ENCODE measurements at regions not wholly inside any gene's neighbourhood (a gene's known extent, or its start where the extent isn't known, plus 50 kb on each side); places are given as distances from the start of the nearest gene placed in this dataset.

GRCh38 chr12:93231938-93232337 is 145.8 kb upstream of the NUDT4 start:
- Histone ChIP-seq H3F3A (ENCODE audit: low read depth) (no peaks in the 10 kb centered on the region), H3K4me3 (ENCODE audit: low read length, poor library complexity, severe bottlenecking) (no peak overlapping the region), H3K9me3 (ENCODE audit: insufficient read depth, low read depth, low read length) (no peaks in the 10 kb centered on the region), H4K20me1 (ENCODE audit: insufficient read depth, low read length, poor library complexity, severe bottlenecking) (no peaks in the 10 kb centered on the region), H3K79me2 (ENCODE audit: insufficient read depth, low read length) (no peaks in the 10 kb centered on the region), H3K9me2 (replicated peaks; ENCODE audit: low read depth, low read length) (no peaks in the 10 kb centered on the region; the same call in 1 of the 2 replicates), H2AFZ (ENCODE audit: low read length) (no peak overlapping the region), H3K36me3 (ENCODE audit: insufficient read depth, low read length) (no peaks in the 10 kb centered on the region), H3K9ac (ENCODE audit: low read depth, low read length, poor library complexity, severe bottlenecking) (no peak overlapping the region), H3K4me1 (ENCODE audit: insufficient read depth, low read length, poor library complexity, severe bottlenecking) (no peaks in the 10 kb centered on the region), H3K4me2 (ENCODE audit: low read depth, low read length, poor library complexity, severe bottlenecking) (no peak overlapping the region), H3K27me3 (ENCODE audit: insufficient read depth, low read length, poor library complexity, severe bottlenecking) (no peaks in the 10 kb centered on the region)
- TF ChIP-seq CTCF (conservative IDR thresholded peaks at IDR 0.05; ENCODE audit: low read length) = no peak
- no peak for TF ChIP-seq EZH2phosphoT487 (IDR thresholded peaks at IDR 0.05; ENCODE audit: borderline replicate concordance)

GRCh38 chr12:93234641-93235040 is 143.1 kb upstream of the NUDT4 start:
- Histone ChIP-seq H3K4me2 (ENCODE audit: low read depth, low read length, poor library complexity, severe bottlenecking) (no peak overlapping the region), H3K79me2 (ENCODE audit: insufficient read depth, low read length) (no peaks in the 10 kb centered on the region), H3K36me3 (ENCODE audit: insufficient read depth, low read length) (no peaks in the 10 kb centered on the region), H3K27me3 (ENCODE audit: insufficient read depth, low read length, poor library complexity, severe bottlenecking) (no peaks in the 10 kb centered on the region), H2AFZ (ENCODE audit: low read length) (no peak overlapping the region), H3K4me3 (ENCODE audit: low read length, poor library complexity, severe bottlenecking) (no peak overlapping the region), H3F3A (ENCODE audit: low read depth) (no peaks in the 10 kb centered on the region), H3K4me1 (ENCODE audit: insufficient read depth, low read length, poor library complexity, severe bottlenecking) (no peaks in the 10 kb centered on the region), H3K9ac (ENCODE audit: low read depth, low read length, poor library complexity, severe bottlenecking) (no peak overlapping the region), H3K9me2 (replicated peaks; ENCODE audit: low read depth, low read length) (no peaks in the 10 kb centered on the region), H3K9me3 (ENCODE audit: insufficient read depth, low read depth, low read length) (no peaks in the 10 kb centered on the region), H4K20me1 (ENCODE audit: insufficient read depth, low read length, poor library complexity, severe bottlenecking) (no peaks in the 10 kb centered on the region)
- TF ChIP-seq CTCF (conservative IDR thresholded peaks at IDR 0.05; ENCODE audit: low read length) (no peak), EZH2phosphoT487 (IDR thresholded peaks at IDR 0.05; ENCODE audit: borderline replicate concordance) (no peak)

- TF ChIP-seq CTCF (conservative IDR thresholded peaks at IDR 0.05; ENCODE audit: low read length) = no peak
- no peak for TF ChIP-seq EZH2phosphoT487 (IDR thresholded peaks at IDR 0.05; ENCODE audit: borderline replicate concordance)
- no peak overlapping the region for H3K4me2 ChIP-seq (ENCODE audit: low read depth, low read length, poor library complexity, severe bottlenecking)
These were observed 141.8 kb upstream of the NUDT4 start for GRCh38 chr12:93235881-93236280.

More at GRCh38 chr12:93235881-93236280, 141.8 kb upstream of the NUDT4 start:
- H3F3A ChIP-seq (ENCODE audit: low read depth) = no peaks in the 10 kb centered on the region
- H3K27me3 ChIP-seq (ENCODE audit: insufficient read depth, low read length, poor library complexity, severe bottlenecking) = no peaks in the 10 kb centered on the region
- no peaks in the 10 kb centered on the region for H3K79me2 ChIP-seq (ENCODE audit: insufficient read depth, low read length)
- H3K9me3 ChIP-seq (ENCODE audit: insufficient read depth, low read depth, low read length) = no peaks in the 10 kb centered on the region
- no peaks in the 10 kb centered on the region for H3K4me1 ChIP-seq (ENCODE audit: insufficient read depth, low read length, poor library complexity, severe bottlenecking)
- H3K9me2 ChIP-seq (replicated peaks; ENCODE audit: low read depth, low read length) = no peaks in the 10 kb centered on the region
- no peak overlapping the region for H3K4me3 ChIP-seq (ENCODE audit: low read length, poor library complexity, severe bottlenecking)
- H3K36me3 ChIP-seq (ENCODE audit: insufficient read depth, low read length) = no peaks in the 10 kb centered on the region
- no peak overlapping the region for H3K9ac ChIP-seq (ENCODE audit: low read depth, low read length, poor library complexity, severe bottlenecking)
- no peak overlapping the region for H2AFZ ChIP-seq (ENCODE audit: low read length)
- H4K20me1 ChIP-seq (ENCODE audit: insufficient read depth, low read length, poor library complexity, severe bottlenecking) = no peaks in the 10 kb centered on the region
